Effector memory CD8-positive, alpha-beta T cell (primary cell): ENCODE measurements at regions not wholly inside any gene's neighbourhood (a gene's known extent, or its start where the extent isn't known, plus 50 kb on each side); places are given as distances from the start of the nearest gene placed in this dataset.

Source experiments
- ATAC-seq: fragments of 150-1000 bp; cut with Tn5 transposase; replicated peaks from 2 replicates; pipeline ENCODE4 v1.10.0; 2021; ENCODE audit warnings: mild to moderate bottlenecking, moderate library complexity
- DNase-seq, 3 experiments: peaks; one replicate each; pipeline ENCODE4 v3.0.0; 2021
- H3K27ac Mint-ChIP-seq, 2 donors: one replicate each; pipeline ENCODE4 v1.8.0; 2022; ENCODE audit warnings: mild to moderate bottlenecking in 2 of 2, mixed read lengths in 2 of 2, moderate library complexity in 2 of 2
- H3K27me3 Mint-ChIP-seq, 2 donors: one replicate each; pipeline ENCODE4 v1.8.0; 2022; ENCODE audit warnings: mixed read lengths in 2 of 2
- H3K36me3 Mint-ChIP-seq: one replicate; pipeline ENCODE4 v1.8.0; 2022; ENCODE audit warnings: mild to moderate bottlenecking, moderate library complexity, mixed read lengths; ENCODE audit not compliant: insufficient read depth
- H3K4me1 Mint-ChIP-seq, 2 donors: one replicate each; pipeline ENCODE4 v1.8.0; 2022; ENCODE audit warnings: low read depth in 2 of 2, mixed read lengths in 2 of 2
- H3K4me3 Mint-ChIP-seq, 2 donors: one replicate each; pipeline ENCODE4 v1.8.0; 2022; ENCODE audit warnings: mild to moderate bottlenecking in 2 of 2, mixed read lengths in 2 of 2, moderate library complexity in 2 of 2
- H3K9me3 Mint-ChIP-seq, 2 donors: one replicate each; pipeline ENCODE4 v1.8.0; 2022; ENCODE audit warnings: mixed read lengths in 2 of 2

DNA sequence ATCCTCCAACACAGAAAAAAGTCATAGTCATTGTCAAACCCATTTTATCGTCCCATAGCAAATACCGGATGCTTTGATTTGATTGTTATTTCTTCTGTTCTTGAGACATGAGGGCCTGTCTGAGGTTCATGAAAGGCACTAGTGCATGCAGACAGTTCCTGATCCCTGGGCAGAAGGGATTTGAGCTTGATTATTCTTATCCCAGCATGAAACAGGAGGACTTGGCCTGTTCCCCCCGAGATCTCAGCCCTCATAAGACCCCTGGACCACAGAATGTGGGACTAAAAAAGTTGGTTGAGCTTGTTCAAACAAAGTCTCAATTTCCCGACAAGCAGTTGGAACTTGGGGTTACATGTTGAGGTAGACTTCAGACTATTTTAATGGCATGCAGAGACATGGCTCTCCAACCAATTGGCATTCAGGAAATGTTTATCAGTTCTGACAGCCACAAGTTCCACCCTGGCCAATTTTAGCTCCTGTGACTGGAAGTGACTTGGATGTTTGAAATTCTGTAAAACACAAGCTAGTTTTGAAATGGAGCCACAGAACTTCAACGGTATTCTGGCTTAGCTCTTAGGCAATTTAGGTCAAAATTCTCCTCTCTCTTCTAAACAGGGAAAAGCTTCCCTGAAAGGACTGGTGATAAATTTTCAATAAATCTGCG is 366.9 kb upstream of the SLC14A2 start:
- Mint-ChIP-seq H3K27me3 (peaks cover 5 to 13% of the 10 kb centered on the region in 2 donors), H3K4me3 (no peak overlapping the region), H3K36me3 (no peaks in the 10 kb centered on the region), H3K9me3 (no peaks in the 10 kb centered on the region), H3K4me1 (no peaks in the 10 kb centered on the region), H3K27ac (no peak overlapping the region)
- ATAC-seq, result no peak
- DNase-seq, result no peak

- Mint-ChIP-seq H3K4me1 (no peaks in the 10 kb centered on the region), H3K27me3 (peaks cover 6 to 16% of the 10 kb centered on the region in 2 donors), H3K9me3 (no peaks in the 10 kb centered on the region), H3K4me3 (no peak overlapping the region), H3K36me3 (no peaks in the 10 kb centered on the region), H3K27ac (no peak overlapping the region)
- ATAC-seq (no peak), DNase-seq (no peak)
Measured at GRCh38 chr18:45249246-45249661, 366.0 kb upstream of the SLC14A2 start.

DNA sequence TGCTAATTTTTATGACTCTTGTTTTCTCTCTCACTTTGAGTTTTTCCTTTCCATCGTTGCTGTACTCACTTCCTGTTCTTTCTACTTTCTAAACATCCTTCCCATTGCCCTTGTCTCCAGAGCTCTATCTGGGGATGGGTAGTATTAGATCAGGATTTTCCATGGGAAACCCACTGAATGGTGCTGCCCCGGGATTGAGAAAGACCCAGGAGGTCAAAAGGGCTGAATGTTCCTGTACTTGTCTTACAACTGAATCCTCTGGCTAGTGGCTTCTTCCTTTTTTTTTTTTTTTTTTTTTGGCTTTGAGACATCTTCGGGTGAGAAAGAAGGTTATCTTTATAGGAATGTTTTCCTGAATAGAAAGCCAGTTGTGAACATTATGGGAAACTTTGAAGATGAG is 364.8 kb upstream of the SLC14A2 start:
- Mint-ChIP-seq H3K4me1 (no peaks in the 10 kb centered on the region), H3K9me3 (no peaks in the 10 kb centered on the region), H3K27ac (no peak overlapping the region), H3K27me3 (peaks cover 16 to 25% of the 10 kb centered on the region in 2 donors), H3K4me3 (no peak overlapping the region), H3K36me3 (no peaks in the 10 kb centered on the region)
- no peak for ATAC-seq
- no peak for DNase-seq

DNA sequence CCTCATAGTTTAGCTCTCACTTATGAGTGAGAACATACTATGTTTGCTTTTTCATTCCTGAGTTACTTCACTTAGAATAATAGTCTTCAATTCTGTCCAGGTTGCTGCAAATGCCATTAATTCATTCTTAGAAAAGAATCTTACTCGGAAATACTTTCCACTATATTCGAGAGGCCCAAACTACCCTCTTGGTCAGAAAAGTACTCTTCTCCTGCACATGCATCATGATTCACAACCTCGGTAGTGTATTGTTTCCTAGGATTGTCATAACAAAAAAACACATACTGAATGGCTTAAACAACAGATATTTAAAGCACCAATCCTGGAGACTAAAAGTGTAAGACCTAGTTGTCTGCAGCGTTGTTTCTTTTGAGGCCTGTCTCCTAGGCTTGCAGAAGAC is 364.0 kb upstream of the SLC14A2 start:
- DNase-seq (no peak), ATAC-seq (no peak)
- Mint-ChIP-seq H3K9me3 (no peaks in the 10 kb centered on the region), H3K27me3 (peaks cover 21 to 31% of the 10 kb centered on the region in 2 donors), H3K27ac (no peak overlapping the region), H3K4me1 (no peaks in the 10 kb centered on the region), H3K36me3 (no peaks in the 10 kb centered on the region), H3K4me3 (no peak overlapping the region)

DNA sequence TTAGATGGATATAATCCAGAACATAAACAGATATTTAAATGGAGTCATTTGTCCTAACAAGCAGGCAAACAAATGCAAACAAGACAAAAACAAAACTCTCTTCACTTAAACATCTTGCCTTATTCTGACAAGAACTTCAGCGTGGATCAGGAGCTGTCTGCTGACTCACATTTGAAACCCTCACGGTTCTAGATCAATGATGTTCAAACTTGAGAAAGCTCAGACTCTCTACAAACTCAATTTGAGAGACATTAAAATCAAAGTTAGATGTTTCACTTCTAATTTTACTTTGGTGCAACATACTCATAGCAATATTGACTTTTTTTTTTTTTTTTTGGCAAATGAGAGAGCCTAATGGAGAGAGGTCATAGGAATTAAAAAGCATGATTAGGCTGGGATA is 362.8 kb upstream of the SLC14A2 start:
- no peak overlapping the region for H3K27ac Mint-ChIP-seq
- no peak overlapping the region for H3K4me3 Mint-ChIP-seq
- no peak for ATAC-seq
- H3K36me3 Mint-ChIP-seq, result no peaks in the 10 kb centered on the region
- H3K9me3 Mint-ChIP-seq, result no peaks in the 10 kb centered on the region
- H3K27me3 Mint-ChIP-seq, result peaks cover 24 to 37% of the 10 kb centered on the region in 2 donors
- no peaks in the 10 kb centered on the region for H3K4me1 Mint-ChIP-seq
- no peak for DNase-seq

DNA sequence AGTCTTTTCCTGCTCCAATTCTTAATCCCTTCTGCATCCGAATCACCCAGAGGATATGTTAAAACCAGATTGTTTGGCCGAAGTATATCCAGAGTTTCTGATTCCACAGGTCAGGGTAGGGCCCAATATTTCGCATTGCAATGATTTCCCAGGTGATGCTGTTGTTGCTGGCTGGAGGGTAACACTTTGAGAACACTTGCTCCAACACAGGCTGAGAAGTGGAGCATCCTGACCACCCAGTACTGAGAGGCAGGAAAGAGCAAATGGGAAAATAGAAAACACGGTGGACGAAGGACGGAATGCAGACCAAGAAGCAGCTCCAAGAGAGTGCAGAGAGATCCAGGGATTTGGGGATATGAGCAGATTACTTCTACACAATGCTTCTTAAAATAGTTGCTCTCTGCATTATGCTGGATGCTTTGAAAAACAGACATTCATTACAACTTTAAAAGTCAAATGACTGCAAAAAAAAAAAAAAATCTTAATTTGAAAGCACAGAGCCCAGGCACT is 362.2 kb upstream of the SLC14A2 start:
- Mint-ChIP-seq H3K9me3 (no peaks in the 10 kb centered on the region), H3K27ac (no peak overlapping the region), H3K27me3 (peaks cover 24 to 30% of the 10 kb centered on the region in 2 donors), H3K4me3 (no peak overlapping the region), H3K36me3 (no peaks in the 10 kb centered on the region), H3K4me1 (no peaks in the 10 kb centered on the region)
- DNase-seq, result no peak
- no peak for ATAC-seq

DNA sequence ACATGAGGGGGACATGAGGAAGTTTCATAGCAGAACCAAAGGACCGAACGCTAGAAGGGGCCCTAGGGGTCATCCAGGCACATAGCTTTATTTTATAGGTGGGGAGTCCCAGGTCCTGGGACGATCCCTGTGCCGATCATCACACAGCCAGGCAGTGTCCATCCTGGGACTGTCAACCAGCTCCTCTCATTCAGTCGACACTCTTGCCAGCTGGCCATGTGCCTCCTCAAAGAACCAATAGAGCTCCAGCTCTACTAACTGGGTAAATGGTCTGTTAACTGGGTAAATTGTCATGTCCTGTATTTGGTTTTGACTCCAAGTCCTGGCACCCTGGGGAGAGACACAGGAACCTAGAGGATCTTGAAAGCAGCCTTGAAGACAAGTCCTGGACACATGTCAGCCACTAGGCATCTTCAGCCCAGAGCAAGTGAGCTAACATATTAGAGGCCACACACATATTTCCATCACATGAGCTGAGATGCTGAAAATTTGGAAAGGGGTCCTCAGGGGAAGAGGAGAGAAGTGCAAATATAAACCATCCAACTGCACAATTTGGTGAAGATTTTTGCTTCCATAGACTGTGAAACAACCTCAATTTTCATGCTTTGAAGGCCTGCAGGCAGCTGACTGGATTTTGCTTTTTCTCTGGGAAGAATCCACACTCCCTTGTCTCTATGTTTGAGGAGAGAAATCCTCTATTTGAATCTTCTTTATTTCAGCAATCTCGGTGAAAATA is 361.1 kb upstream of the SLC14A2 start:
- Mint-ChIP-seq H3K27me3 (peaks cover 24 to 29% of the 10 kb centered on the region in 2 donors), H3K9me3 (no peaks in the 10 kb centered on the region), H3K27ac (no peak overlapping the region), H3K4me1 (no peaks in the 10 kb centered on the region), H3K4me3 (no peak overlapping the region), H3K36me3 (no peaks in the 10 kb centered on the region)
- no peak for ATAC-seq
- no peak for DNase-seq

DNA sequence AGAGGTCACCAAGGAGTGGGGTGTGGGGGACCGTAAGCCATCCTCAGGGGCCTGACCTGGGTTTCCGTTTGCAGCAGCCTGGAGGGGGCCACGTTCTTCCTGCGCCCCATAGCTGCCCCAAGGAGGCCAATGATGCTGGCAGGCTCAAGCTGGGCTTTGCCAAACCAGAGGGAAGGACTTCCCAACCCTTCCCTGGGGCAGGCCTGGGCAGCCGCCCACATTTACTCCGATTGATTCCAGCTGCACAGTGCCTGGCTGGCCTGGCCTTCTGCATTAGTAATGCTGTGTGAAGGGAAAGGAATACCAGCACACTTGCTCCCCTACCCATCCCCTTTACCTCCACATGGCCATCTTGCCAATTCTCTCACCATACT is 360.6 kb upstream of the SLC14A2 start:
- ATAC-seq (no peak), DNase-seq (no peak)
- Mint-ChIP-seq H3K4me3 (no peak overlapping the region), H3K27me3 (peaks cover 24 to 25% of the 10 kb centered on the region in 2 donors), H3K9me3 (no peaks in the 10 kb centered on the region), H3K27ac (no peak overlapping the region), H3K36me3 (no peaks in the 10 kb centered on the region), H3K4me1 (no peaks in the 10 kb centered on the region)

DNA sequence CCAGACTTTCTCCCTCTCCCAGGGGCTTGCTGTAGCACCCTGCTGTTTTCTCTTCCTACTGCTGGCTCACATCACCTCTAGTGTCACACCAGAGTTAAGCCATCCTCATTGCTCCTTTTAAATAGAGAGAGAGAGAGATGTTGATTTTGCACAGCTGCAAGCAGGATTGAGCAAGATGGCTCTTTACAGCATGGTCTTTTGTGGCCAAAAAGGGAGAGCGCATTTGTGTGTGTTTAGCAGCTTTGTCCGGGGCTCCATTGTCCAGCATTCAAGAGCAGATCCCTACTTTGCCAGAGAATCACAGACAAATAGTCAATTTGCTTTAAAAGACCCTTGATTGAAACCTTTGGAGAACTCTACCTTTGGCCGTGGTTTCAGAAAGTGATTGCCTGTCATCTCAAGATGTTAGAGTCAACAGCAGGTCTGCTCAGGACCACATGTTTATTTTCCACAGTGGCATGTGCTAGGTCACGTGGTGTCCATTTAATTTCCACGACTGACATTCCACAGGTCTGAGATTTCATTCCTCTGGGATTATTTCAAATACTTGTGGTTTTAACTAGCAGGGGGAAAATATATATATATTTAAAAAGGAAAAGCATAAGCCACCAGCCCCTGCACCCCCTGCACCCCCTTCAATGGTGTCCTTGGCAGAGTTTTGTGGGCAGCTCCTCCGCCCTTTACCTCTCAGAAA is 359.9 kb upstream of the SLC14A2 start:
- no peak overlapping the region for H3K27ac Mint-ChIP-seq
- DNase-seq (no peak), ATAC-seq (no peak)
- H3K4me3 Mint-ChIP-seq, result no peak overlapping the region
- no peaks in the 10 kb centered on the region for H3K9me3 Mint-ChIP-seq
- H3K27me3 Mint-ChIP-seq, result peaks cover 24 to 25% of the 10 kb centered on the region in 2 donors
- no peaks in the 10 kb centered on the region for H3K4me1 Mint-ChIP-seq
- no peaks in the 10 kb centered on the region for H3K36me3 Mint-ChIP-seq

- Mint-ChIP-seq H3K4me1 (no peaks in the 10 kb centered on the region), H3K4me3 (no peak overlapping the region), H3K27ac (no peak overlapping the region), H3K27me3 (peaks cover 29 to 37% of the 10 kb centered on the region in 2 donors), H3K9me3 (no peaks in the 10 kb centered on the region), H3K36me3 (no peaks in the 10 kb centered on the region)
- ATAC-seq (no peak), DNase-seq (no peak)
Measured at GRCh38 chr18:45260125-45260524, 355.2 kb upstream of the SLC14A2 start.

GRCh38 chr18:45266023-45266422 is 349.3 kb upstream of the SLC14A2 start:
- Mint-ChIP-seq H3K4me3 (no peak overlapping the region), H3K9me3 (no peaks in the 10 kb centered on the region), H3K4me1 (no peaks in the 10 kb centered on the region), H3K36me3 (no peaks in the 10 kb centered on the region), H3K27me3 (peaks cover 44 to 51% of the 10 kb centered on the region in 2 donors), H3K27ac (no peak overlapping the region)
- no peak for ATAC-seq
- DNase-seq, result no peak

DNA sequence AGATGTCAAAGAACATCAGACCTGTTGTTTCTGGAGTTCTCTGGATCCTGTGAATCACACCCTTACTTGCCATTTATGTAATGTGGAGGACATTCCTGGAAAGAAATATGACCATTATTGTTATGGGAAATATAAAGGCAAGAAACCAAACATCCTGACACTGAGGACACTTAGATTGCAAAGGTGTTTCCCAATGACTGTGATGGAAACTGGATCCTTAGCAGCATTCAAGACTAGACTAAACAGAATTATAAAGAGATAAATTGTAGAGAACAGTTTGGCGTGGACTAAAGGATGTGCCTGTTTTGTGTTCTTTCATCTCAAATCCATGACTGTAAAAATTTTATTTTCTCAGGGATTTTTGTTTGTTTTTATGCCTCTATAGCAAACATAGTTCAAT is 347.7 kb upstream of the SLC14A2 start:
- Mint-ChIP-seq H3K4me3 (no peak overlapping the region), H3K4me1 (no peaks in the 10 kb centered on the region)

DNA sequence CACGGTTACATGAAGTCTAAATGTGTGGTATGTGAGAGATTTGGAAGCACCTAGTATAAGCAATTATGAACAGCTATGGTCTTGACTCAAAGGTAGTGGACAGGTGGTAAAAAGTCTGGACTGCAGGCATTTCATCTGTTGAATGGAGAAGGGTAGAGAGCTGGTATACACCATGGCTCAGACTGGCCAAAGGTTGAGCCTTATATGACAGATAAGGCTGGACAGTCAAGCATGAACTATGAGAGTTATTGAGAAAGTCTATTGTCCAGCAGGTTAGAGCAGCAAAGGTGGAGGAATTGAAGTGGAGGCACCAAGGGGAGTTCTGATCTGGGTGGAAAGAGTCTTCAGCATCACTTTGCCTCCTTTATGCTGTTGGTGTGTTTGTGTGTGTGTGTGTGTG is 346.7 kb upstream of the SLC14A2 start:
- Mint-ChIP-seq H3K9me3 (no peaks in the 10 kb centered on the region), H3K27me3 (peaks cover 37 to 43% of the 10 kb centered on the region in 2 donors), H3K4me1 (no peaks in the 10 kb centered on the region), H3K27ac (no peak overlapping the region), H3K36me3 (no peaks in the 10 kb centered on the region), H3K4me3 (no peak overlapping the region)
- ATAC-seq (no peak), DNase-seq (no peak)

More for the DNA sequence above, 347.7 kb upstream of the SLC14A2 start:
- no peak for DNase-seq
- Mint-ChIP-seq H3K9me3 (no peaks in the 10 kb centered on the region), H3K36me3 (no peaks in the 10 kb centered on the region), H3K27ac (no peak overlapping the region), H3K27me3 (peaks cover 44 to 51% of the 10 kb centered on the region in 2 donors)
- ATAC-seq, result no peak
